ENCODE measurements at regions not wholly inside any gene's neighbourhood (a gene's known extent, or its start where the extent isn't known, plus 50 kb on each side); places are given as distances from the start of the nearest gene placed in this dataset.

DNA sequence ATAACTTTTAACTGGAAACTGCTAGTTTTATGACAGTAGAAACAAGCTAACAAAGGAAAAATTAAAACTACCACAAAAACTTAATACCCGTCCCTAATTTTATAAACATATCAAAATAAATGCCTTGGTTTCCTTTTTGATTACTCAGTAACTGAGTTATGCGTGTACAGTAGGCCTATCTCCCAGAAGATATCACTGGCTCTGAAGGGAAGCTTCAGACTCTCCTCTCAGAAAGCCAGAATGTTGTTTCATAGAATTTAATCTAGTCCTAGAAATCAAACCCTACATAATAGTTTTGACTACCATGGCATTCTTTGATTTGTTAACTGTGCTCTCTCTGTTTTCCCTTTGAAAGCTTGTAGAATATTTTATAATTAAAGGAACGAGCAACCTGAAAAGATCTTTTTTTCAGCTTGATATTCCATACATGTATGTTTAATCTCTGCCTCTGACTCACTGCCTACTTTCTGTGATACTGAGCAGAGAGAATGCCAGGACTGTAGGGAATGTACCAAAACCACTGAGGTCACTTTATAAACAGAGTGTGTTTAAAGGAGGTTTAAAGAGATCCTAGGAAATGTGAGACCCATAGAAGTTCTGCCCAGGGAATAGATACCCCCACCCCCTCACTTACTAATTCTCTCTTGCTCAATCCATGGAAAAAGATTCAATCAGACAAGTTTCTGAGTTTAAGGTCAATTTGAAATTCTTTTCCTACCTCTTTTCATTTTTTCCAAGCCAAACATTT, 311.5 kb downstream of the HDGFL1 start:
- DNase-seq (ENCODE audit: low read depth, low spot score) = peak; percentile 98
- ChIA-PET CTCF (interaction anchor here (1.2 kb wide), 1 partner anchor 12 kb away, joined by 5 read pairs; no protein-coding TSS in a partner anchor), POLR2A (interaction anchor here (0.6 to 1.3 kb wide), 3 partner anchors 11 to 1287 kb away, joined by 3 to 7 read pairs (median 4); partner anchors contain the start of gene SOX4)
- TF ChIP-seq, protein P1, sequence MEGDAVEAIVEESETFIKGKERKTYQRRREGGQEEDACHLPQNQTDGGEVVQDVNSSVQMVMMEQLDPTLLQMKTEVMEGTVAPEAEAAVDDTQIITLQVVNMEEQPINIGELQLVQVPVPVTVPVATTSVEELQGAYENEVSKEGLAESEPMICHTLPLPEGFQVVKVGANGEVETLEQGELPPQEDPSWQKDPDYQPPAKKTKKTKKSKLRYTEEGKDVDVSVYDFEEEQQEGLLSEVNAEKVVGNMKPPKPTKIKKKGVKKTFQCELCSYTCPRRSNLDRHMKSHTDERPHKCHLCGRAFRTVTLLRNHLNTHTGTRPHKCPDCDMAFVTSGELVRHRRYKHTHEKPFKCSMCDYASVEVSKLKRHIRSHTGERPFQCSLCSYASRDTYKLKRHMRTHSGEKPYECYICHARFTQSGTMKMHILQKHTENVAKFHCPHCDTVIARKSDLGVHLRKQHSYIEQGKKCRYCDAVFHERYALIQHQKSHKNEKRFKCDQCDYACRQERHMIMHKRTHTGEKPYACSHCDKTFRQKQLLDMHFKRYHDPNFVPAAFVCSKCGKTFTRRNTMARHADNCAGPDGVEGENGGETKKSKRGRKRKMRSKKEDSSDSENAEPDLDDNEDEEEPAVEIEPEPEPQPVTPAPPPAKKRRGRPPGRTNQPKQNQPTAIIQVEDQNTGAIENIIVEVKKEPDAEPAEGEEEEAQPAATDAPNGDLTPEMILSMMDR (IDR thresholded peaks at IDR 0.05; ENCODE audit: insufficient read depth, low read length, missing control alignments) = no peak
- no peak overlapping the region for H3K4me3 ChIP-seq (ENCODE audit: low read depth, low read length)

DNA sequence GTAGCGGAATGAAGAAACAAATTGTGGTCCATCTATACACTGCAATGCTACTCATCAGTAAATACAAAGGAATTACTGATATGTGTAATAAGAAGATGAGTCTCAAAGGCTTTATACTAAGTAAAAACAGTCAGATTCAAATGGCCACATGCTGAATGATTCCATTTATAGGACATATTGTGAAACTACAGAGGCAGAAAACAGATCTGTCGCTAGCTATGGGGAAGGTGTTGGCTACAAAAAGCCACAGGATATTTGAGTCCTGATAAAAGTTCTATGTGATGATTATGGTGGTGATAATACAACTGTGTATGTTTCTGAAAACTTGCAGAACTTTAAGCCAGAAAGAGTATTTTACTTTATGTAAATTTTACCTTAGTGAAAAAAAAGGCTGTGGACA, 313.2 kb downstream of the HDGFL1 start:
- CTCF ChIA-PET = no interaction called here
- POLR2A ChIA-PET = no interaction called here
- TF ChIP-seq, protein P1 (IDR thresholded peaks at IDR 0.05; ENCODE audit: insufficient read depth, low read length, missing control alignments) = no peak
- H3K4me3 ChIP-seq (ENCODE audit: low read depth, low read length) = no peak overlapping the region
- no peak for DNase-seq (ENCODE audit: low read depth, low spot score)

DNA sequence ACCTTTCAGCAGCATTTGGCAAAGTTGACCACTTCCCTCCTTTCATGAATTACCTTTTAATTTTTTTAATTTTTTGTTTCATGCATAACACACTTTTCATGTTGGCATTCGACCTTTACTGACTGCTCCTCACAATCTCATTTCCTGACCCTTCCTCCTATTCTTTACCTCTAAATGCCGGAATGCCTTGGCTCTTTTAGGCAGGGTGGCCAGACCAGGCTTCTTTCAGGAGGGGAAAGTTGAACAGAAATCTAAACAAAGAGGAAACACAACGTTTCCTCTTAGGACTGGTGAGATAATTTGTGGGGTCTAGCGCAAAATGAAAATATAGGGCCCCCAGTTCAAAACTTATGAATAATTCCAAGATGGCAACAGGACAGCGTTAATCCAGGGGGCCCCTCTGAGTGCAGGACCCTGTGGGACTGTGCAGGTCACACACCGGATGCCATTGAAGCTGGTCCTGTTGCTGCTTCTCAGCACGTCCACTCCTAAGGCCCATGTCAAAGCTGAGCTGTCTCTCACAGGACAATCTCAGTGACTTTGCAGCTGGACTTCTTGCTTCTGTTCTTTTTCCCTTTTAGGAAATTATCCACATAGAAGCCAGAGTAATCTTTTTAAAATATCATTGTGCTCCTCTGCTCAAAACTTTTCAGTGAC, 313.8 kb downstream of the HDGFL1 start:
- DNase-seq (ENCODE audit: low read depth, low spot score) = no peak
- TF ChIP-seq, protein P1 (IDR thresholded peaks at IDR 0.05; ENCODE audit: insufficient read depth, low read length, missing control alignments) = no peak
- H3K4me3 ChIP-seq (ENCODE audit: low read depth, low read length) = no peak overlapping the region
- ChIA-PET POLR2A (no interaction called here), CTCF (no interaction called here)

DNA sequence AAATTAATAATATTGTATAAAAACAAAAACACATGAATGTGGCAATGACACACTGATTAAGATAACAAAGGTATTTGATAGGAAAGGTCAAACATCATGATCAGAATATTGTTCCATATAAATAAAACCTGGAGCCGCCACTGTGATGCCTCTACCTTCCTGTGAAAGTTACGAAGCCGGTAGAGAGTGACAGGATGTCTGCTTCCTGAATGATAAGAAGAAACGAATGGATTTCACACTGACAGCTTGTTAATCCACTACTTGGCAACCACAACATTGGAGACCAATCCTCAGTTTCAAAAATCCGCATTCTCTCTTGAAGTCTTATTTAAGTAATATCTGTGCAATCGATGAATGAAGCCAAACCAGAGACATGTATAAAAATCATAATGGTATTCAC, 315.1 kb downstream of the HDGFL1 start:
- CTCF ChIA-PET = no interaction called here
- TF ChIP-seq, protein P1 (IDR thresholded peaks at IDR 0.05; ENCODE audit: insufficient read depth, low read length, missing control alignments) = no peak

DNA sequence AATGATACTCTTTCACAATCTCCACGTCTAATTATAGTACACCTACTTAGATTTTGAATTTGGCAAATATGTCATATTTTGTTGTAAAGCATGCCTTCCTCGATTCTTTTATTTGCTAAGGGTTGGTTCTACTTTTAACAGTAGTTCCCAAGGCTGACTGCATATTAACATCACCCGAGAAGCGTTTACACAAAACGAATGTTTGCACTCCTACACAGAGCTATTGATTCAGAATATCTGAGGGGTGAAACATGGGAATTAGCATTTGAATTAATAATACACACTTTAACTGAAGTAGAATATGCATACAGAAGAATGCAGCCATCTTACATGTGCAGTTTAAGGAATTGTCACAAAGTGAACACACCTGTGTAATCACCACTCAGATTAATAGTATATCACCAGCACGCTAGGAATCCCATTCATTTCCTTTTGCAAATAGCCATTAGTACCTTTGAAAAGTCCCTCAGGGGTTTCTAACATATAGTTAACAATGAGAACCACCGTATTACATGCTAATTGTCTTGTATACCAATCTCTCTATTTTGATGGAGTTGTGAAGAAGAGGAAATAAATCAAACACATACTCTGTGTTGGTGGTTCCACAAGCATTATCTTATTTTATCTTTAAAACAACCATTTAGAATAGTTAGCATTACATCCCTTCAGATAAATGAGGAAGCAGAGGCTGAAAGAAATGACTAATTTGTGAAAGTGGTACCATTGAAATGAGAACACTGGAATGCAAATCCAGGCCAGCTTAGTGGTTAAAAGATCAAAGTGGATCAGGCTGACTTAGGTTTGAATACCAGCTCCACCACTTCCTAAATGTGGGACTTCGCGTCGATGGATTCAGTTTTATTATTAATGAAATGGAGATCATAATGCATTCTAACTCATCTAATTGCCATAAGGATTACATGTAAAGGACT, 317.6 kb downstream of the HDGFL1 start:
- peak; percentile 26 for DNase-seq (ENCODE audit: low read depth, low spot score)
- ChIA-PET CTCF (interaction anchor here (1.4 kb wide), 1 partner anchor 20 kb away, joined by 4 read pairs; no protein-coding TSS in a partner anchor), POLR2A (no interaction called here)
- TF ChIP-seq, protein P1 (IDR thresholded peaks at IDR 0.05; ENCODE audit: insufficient read depth, low read length, missing control alignments) = no peak
- H3K4me3 ChIP-seq (ENCODE audit: low read depth, low read length) = no peak overlapping the region

More for the DNA sequence above, 315.1 kb downstream of the HDGFL1 start:
- H3K4me3 ChIP-seq (ENCODE audit: low read depth, low read length) = no peak overlapping the region
- no peak for DNase-seq (ENCODE audit: low read depth, low spot score)
- POLR2A ChIA-PET = no interaction called here
